WTC11 (cell line): ENCODE measurements at regions not wholly inside any gene's neighbourhood (a gene's known extent, or its start where the extent isn't known, plus 50 kb on each side); places are given as distances from the start of the nearest gene placed in this dataset.

ENCODE experiments used
- ATAC-seq: fragments of 200-7000 bp; cut with Tn5 transposase; 2 replicates; pipeline ENCODE4 v1.10.0; 2021; ENCODE audit warnings: mild to moderate bottlenecking, moderate library complexity
- CTCF ChIA-PET: fragments of 300-600 bp; sonication (Branson Sonifier 250); formaldehyde crosslinking; loops from one replicate; lab custom pipeline; 2021; ENCODE audit warnings: antibody characterized with exemption; lab: Charles Lee
- POLR2A ChIA-PET: fragments of 350-600 bp; sonication (Branson Sonifier 250); formaldehyde crosslinking; loops from one replicate; lab custom pipeline; 2021; ENCODE audit warnings: antibody characterized with exemption; lab: Charles Lee
- DNase-seq: peaks from one replicate; pipeline ENCODE4 v3.0.0; 2021; ENCODE audit warnings: low spot score
- H3K27ac Mint-ChIP-seq: 2 replicates; pipeline ENCODE4 v1.8.0; 2021; ENCODE audit warnings: mixed read lengths
- H3K27me3 Mint-ChIP-seq: 2 replicates; pipeline ENCODE4 v1.8.0; 2021; ENCODE audit warnings: low read depth, mild to moderate bottlenecking, moderate library complexity, mixed read lengths
- H3K36me3 Mint-ChIP-seq: 2 replicates; pipeline ENCODE4 v1.8.0; 2021; ENCODE audit warnings: mixed read lengths
- H3K4me1 Mint-ChIP-seq: 2 replicates; pipeline ENCODE4 v1.8.0; 2022; ENCODE audit warnings: mixed read lengths
- H3K4me3 Mint-ChIP-seq: 2 replicates; pipeline ENCODE4 v1.8.0; 2021; ENCODE audit warnings: mild to moderate bottlenecking, moderate library complexity, mixed read lengths
- H3K9me3 Mint-ChIP-seq: 2 replicates; pipeline ENCODE4 v1.8.0; 2021; ENCODE audit warnings: mixed read lengths
- CBFB ChIP-seq: sonication (generic); formaldehyde crosslinking; IDR thresholded peaks from 2 replicates; pipeline ENCODE4 v1.8.1; 2022; ENCODE audit warnings: mild to moderate bottlenecking, low read depth, missing genetic modification reagents
- CREM ChIP-seq: sonication (generic); formaldehyde crosslinking; IDR thresholded peaks from 2 replicates; pipeline ENCODE4 v1.8.1; 2022; ENCODE audit warnings: mild to moderate bottlenecking, missing genetic modification reagents, moderate library complexity
- CTCF ChIP-seq: fragments of 200-600 bp; IDR thresholded peaks from 2 replicates; pipeline ENCODE4 v1.8.0; 2022; ENCODE audit warnings: antibody characterized with exemption
- ERG ChIP-seq: fragments of 250-450 bp; sonication (Bioruptor Pico); IDR thresholded peaks from 2 replicates; pipeline ENCODE4 v1.8.0; 2021; ENCODE audit warnings: mild to moderate bottlenecking
- ETV6 ChIP-seq: sonication (generic); formaldehyde crosslinking; IDR thresholded peaks from 2 replicates; pipeline ENCODE4 v1.8.1; 2022; ENCODE audit warnings: mild to moderate bottlenecking, missing genetic modification reagents
- FOXK1 ChIP-seq: sonication (generic); formaldehyde crosslinking; IDR thresholded peaks from 2 replicates; pipeline ENCODE4 v1.8.0; 2022; ENCODE audit warnings: mild to moderate bottlenecking, moderate library complexity, missing genetic modification reagents
- FOXP1 ChIP-seq: sonication (generic); formaldehyde crosslinking; IDR thresholded peaks from 2 replicates; pipeline ENCODE4 v1.8.0; 2022; ENCODE audit warnings: missing genetic modification reagents, mild to moderate bottlenecking, moderate library complexity, borderline replicate concordance
- HMGA2 ChIP-seq: fragments of 250-450 bp; sonication (Bioruptor Pico); IDR thresholded peaks from 2 replicates; pipeline ENCODE4 v1.4.0; 2021; ENCODE audit warnings: mild to moderate bottlenecking, moderate library complexity
- IRF2 ChIP-seq: sonication (generic); formaldehyde crosslinking; IDR thresholded peaks from 2 replicates; pipeline ENCODE4 v1.8.0; 2022; ENCODE audit warnings: low read depth, missing genetic modification reagents, borderline replicate concordance
- MYBL2 ChIP-seq: sonication (generic); formaldehyde crosslinking; IDR thresholded peaks from 2 replicates; pipeline ENCODE4 v1.8.1; 2023; ENCODE audit warnings: mild to moderate bottlenecking, moderate library complexity, missing genetic modification reagents
- NFATC4 ChIP-seq: fragments of 250-450 bp; sonication (Bioruptor Pico); IDR thresholded peaks from 2 replicates; pipeline ENCODE4 v1.9.0; 2021; ENCODE audit warnings: mild to moderate bottlenecking
- NFE2L1 ChIP-seq: sonication (generic); formaldehyde crosslinking; IDR thresholded peaks from 2 replicates; pipeline ENCODE4 v1.8.1; 2023; ENCODE audit warnings: missing genetic modification reagents
- NFYB ChIP-seq: sonication (generic); formaldehyde crosslinking; conservative IDR thresholded peaks from 2 replicates; pipeline ENCODE4 v1.8.0; 2022; ENCODE audit warnings: low read depth, missing genetic modification reagents
- NR1H2 ChIP-seq: sonication (generic); formaldehyde crosslinking; IDR thresholded peaks from 2 replicates; pipeline ENCODE4 v1.9.0; 2021; ENCODE audit warnings: mild to moderate bottlenecking, moderate library complexity, missing genetic modification reagents
- NR3C1 ChIP-seq: sonication (generic); formaldehyde crosslinking; conservative IDR thresholded peaks from 2 replicates; pipeline ENCODE4 v1.8.1; 2023; ENCODE audit warnings: low read depth, mild to moderate bottlenecking, missing genetic modification reagents
- RORB ChIP-seq: fragments of 250-450 bp; sonication (Bioruptor Pico); IDR thresholded peaks from 2 replicates; pipeline ENCODE4 v1.9.0; 2021; ENCODE audit warnings: mild to moderate bottlenecking
- SP1 ChIP-seq: sonication (generic); formaldehyde crosslinking; conservative IDR thresholded peaks from 2 replicates; pipeline ENCODE4 v1.8.1; 2022; ENCODE audit warnings: missing genetic modification reagents
- TCF7 ChIP-seq: sonication (generic); formaldehyde crosslinking; IDR thresholded peaks from 2 replicates; pipeline ENCODE4 v1.8.0; 2022; ENCODE audit warnings: mild to moderate bottlenecking, low read depth, missing genetic modification reagents, moderate library complexity
- ZNF219 ChIP-seq: sonication (generic); formaldehyde crosslinking; IDR thresholded peaks from 2 replicates; pipeline ENCODE4 v1.8.0; 2023; ENCODE audit warnings: missing genetic modification reagents, mild to moderate bottlenecking, borderline replicate concordance
- ZNF317 ChIP-seq: sonication (generic); formaldehyde crosslinking; IDR thresholded peaks from 2 replicates; pipeline ENCODE4 v1.8.1; 2023; ENCODE audit warnings: low read depth, mild to moderate bottlenecking, moderate library complexity, missing genetic modification reagents, borderline replicate concordance
- ZNF396 ChIP-seq: fragments of 250-450 bp; sonication (Bioruptor Pico); IDR thresholded peaks from 2 replicates; pipeline ENCODE4 v1.8.0; 2021; ENCODE audit warnings: mild to moderate bottlenecking, moderate library complexity, borderline replicate concordance
- ZNF416 ChIP-seq: fragments of 250-450 bp; sonication (Bioruptor Pico); IDR thresholded peaks from 2 replicates; pipeline ENCODE4 v1.9.0; 2021; ENCODE audit warnings: mild to moderate bottlenecking, inconsistent platforms
- ZNF671 ChIP-seq: fragments of 250-450 bp; sonication (Bioruptor Pico); IDR thresholded peaks from 2 replicates; pipeline ENCODE4 v1.8.0; 2021; ENCODE audit warnings: mild to moderate bottlenecking
- TF ChIP-seq, protein P1 (sequence below): sonication (generic); formaldehyde crosslinking; IDR thresholded peaks from 2 replicates; pipeline ENCODE4 v1.8.1; 2022; ENCODE audit warnings: low read depth, missing genetic modification reagents, borderline replicate concordance
- TF ChIP-seq, protein P2 (sequence below): sonication (generic); formaldehyde crosslinking; IDR thresholded peaks from 2 replicates; pipeline ENCODE4 v1.8.1; 2022; ENCODE audit warnings: mild to moderate bottlenecking, moderate library complexity, missing genetic modification reagents
- TF ChIP-seq, protein P3 (sequence below): sonication (generic); formaldehyde crosslinking; IDR thresholded peaks from 2 replicates; pipeline ENCODE4 v1.8.0; 2022; ENCODE audit warnings: mild to moderate bottlenecking, missing genetic modification reagents

- DNase-seq = no peak
- no peak for TF ChIP-seq ZNF219 (CRISPR knock-in tag)
- no peak for TF ChIP-seq NR3C1 (CRISPR knock-in tag)
- no peak for TF ChIP-seq ZNF396 (CRISPR knock-in tag)
- no peak for TF ChIP-seq ZNF317 (CRISPR knock-in tag)
- no peak for TF ChIP-seq ZNF416
- TF ChIP-seq, protein P1, sequence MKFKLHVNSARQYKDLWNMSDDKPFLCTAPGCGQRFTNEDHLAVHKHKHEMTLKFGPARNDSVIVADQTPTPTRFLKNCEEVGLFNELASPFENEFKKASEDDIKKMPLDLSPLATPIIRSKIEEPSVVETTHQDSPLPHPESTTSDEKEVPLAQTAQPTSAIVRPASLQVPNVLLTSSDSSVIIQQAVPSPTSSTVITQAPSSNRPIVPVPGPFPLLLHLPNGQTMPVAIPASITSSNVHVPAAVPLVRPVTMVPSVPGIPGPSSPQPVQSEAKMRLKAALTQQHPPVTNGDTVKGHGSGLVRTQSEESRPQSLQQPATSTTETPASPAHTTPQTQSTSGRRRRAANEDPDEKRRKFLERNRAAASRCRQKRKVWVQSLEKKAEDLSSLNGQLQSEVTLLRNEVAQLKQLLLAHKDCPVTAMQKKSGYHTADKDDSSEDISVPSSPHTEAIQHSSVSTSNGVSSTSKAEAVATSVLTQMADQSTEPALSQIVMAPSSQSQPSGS (CRISPR knock-in tag) = no peak
- TF ChIP-seq RORB (CRISPR knock-in tag) = no peak
- no peak for TF ChIP-seq TCF7 (CRISPR knock-in tag)
- TF ChIP-seq FOXP1 (CRISPR knock-in tag) = no peak
- no peak for TF ChIP-seq HMGA2
- TF ChIP-seq IRF2 = no peak
- Mint-ChIP-seq H3K36me3 (no peaks in the 10 kb centered on the region), H3K27ac (no peak overlapping the region), H3K27me3 (no peaks in the 10 kb centered on the region), H3K4me1 (no peaks in the 10 kb centered on the region), H3K9me3 (no peaks in the 10 kb centered on the region), H3K4me3 (no peak overlapping the region)
- no peak for ATAC-seq
- ChIA-PET CTCF (interaction anchor here (0.6 to 1.0 kb wide), 2 partner anchors 103 to 299 kb away, joined by 3 read pairs; no protein-coding TSS in a partner anchor), POLR2A (no interaction called here)
Observed at GRCh38 chr3:124315215-124316033, 323.5 kb upstream of the ROPN1 start.

DNA sequence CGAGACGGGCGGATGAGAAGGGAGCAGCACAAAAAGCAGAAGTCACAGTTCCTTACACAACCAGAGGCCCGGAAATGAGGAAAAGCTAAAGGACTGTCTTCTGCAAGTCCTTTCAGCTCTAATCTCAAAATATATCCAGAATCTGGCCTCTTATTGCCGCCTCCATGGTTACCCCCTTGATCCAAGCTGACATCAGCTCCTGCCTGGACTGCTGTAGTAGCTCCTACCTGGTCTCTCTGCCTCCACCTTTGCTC, 324.0 kb upstream of the ROPN1 start:
- CTCF ChIA-PET = interaction anchor here (1.0 to 1.3 kb wide), 2 partner anchors 283 to 299 kb away, joined by 3 to 4 read pairs; partner anchors contain the start of gene KALRN
- Mint-ChIP-seq H3K9me3 (no peaks in the 10 kb centered on the region), H3K27ac (no peak overlapping the region), H3K4me3 (no peak overlapping the region), H3K36me3 (no peaks in the 10 kb centered on the region), H3K4me1 (no peaks in the 10 kb centered on the region), H3K27me3 (no peaks in the 10 kb centered on the region)
- TF ChIP-seq SP1 (CRISPR knock-in tag) (no peak), NFE2L1 (no peak), MYBL2 (CRISPR knock-in tag) (no peak), IRF2 (no peak)
- ATAC-seq = no peak
- POLR2A ChIA-PET = no interaction called here
- DNase-seq = no peak

DNA sequence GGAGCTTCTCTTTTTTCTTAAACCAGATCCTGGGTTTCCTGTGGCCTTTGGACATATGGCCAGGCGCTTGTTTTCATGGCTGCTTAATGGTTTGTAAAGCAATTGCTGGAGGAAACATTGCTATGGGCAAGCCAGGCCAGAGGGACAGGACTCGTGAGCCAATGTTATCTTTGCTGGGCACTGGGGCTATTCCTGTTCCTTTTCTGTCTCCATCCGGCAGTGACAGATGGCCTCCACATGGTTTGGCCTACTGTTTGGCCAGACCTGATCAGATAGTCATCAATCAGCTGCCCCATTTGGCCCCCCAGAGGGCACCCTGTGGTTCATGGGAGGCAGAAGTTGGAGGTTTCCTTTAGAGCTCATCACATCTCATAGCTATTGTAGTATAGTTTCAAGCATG, 326.1 kb upstream of the ROPN1 start:
- POLR2A ChIA-PET = no interaction called here
- Mint-ChIP-seq H3K4me3 (no peak overlapping the region), H3K9me3 (no peaks in the 10 kb centered on the region), H3K27me3 (no peaks in the 10 kb centered on the region), H3K27ac (no peak overlapping the region), H3K36me3 (no peaks in the 10 kb centered on the region), H3K4me1 (no peaks in the 10 kb centered on the region)
- CTCF ChIA-PET = interaction anchor here (1.4 kb wide), 1 partner anchor 37 kb away, joined by 4 read pairs; no protein-coding TSS in a partner anchor
- no peak for DNase-seq
- no peak for ATAC-seq
- TF ChIP-seq NR1H2 (no peak), FOXK1 (no peak), ZNF671 (CRISPR knock-in tag) (no peak), NFATC4 (CRISPR knock-in tag) (no peak), ETV6 (no peak), CTCF (no peak), CBFB (no peak), RORB (CRISPR knock-in tag) (no peak), FOXP1 (CRISPR knock-in tag) (no peak), NFE2L1 (no peak), NFYB (CRISPR knock-in tag) (no peak), ZNF416 (no peak), CREM (CRISPR knock-in tag) (no peak), ERG (CRISPR knock-in tag) (no peak)
- TF ChIP-seq, protein P2, sequence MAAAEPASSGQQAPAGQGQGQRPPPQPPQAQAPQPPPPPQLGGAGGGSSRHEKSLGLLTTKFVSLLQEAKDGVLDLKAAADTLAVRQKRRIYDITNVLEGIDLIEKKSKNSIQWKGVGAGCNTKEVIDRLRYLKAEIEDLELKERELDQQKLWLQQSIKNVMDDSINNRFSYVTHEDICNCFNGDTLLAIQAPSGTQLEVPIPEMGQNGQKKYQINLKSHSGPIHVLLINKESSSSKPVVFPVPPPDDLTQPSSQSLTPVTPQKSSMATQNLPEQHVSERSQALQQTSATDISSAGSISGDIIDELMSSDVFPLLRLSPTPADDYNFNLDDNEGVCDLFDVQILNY (CRISPR knock-in tag) = no peak
- TF ChIP-seq, protein P1 (CRISPR knock-in tag) = no peak
- TF ChIP-seq, protein P3, sequence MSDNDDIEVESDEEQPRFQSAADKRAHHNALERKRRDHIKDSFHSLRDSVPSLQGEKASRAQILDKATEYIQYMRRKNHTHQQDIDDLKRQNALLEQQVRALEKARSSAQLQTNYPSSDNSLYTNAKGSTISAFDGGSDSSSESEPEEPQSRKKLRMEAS (CRISPR knock-in tag) = no peak
